GM19025 (cell line): ENCODE measurements at regions not wholly inside any gene's neighbourhood (a gene's known extent, or its start where the extent isn't known, plus 50 kb on each side); places are given as distances from the start of the nearest gene placed in this dataset.
"Not testable (repeated sequence)": the region's sequence is repeated elsewhere in the genome, so short reads cannot be mapped to it uniquely, and the experiment has no call there.

Experiments
- ATAC-seq: cut with Tn5 transposase; IDR thresholded peaks from one replicate; pipeline ENCODE4 v1.9.1; 2021; ENCODE audit warnings: mild to moderate bottlenecking, low read depth, moderate library complexity; ENCODE audit not compliant: unreplicated experiment

DNA sequence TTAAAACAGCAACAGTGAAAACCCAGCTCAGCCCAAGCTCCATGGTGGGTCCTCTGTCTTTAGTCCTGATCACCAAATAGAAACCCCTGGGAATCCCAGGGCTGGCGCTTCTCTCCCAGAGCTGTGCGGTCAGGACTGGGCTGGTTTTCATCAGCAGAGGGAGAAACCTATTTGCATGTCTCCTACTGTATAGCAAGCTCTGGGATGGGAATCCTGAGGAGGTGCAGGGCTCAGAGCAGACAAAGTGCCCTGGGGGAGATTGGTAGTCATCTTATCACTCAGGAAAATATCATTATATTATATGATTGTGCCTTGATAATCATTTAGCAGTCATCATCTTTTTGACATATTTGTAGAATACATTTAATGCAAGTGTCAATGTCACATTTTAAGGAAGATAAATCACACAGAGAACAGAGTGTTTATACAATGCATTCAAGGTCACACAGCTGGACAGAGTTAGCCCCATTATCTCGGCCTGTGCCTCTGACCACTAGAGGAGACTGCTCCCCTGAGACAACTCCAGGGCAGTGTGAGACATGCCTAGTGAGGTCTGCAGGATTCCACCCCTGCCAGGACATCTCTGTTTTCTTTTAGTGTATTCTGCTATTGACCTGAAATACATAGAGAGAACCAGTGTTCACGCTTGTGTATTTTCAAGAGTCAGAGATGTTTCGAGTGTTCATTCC, 818.6 kb downstream of the TMEM121 start:
- not testable (repeated sequence) for ATAC-seq

DNA sequence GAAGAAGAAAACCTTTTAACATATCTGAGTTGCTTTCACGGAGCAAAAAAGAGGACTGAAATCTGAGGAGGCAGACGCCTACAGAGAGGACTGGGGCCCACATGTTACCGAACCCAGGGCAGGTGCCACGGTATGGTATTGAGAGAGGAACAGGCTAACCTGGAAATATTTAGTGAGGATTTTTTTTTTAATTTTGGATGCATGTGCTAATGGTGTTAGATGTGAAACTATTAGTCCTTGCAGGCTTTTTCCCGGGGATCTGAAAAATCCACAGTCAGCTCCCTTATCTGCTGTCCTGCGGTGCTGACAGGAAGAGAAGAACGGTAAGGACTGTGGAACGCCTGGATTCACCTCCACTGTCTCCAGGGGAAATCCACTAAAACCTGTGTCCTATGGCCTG, 819.7 kb downstream of the TMEM121 start:
- ATAC-seq = no peak

DNA sequence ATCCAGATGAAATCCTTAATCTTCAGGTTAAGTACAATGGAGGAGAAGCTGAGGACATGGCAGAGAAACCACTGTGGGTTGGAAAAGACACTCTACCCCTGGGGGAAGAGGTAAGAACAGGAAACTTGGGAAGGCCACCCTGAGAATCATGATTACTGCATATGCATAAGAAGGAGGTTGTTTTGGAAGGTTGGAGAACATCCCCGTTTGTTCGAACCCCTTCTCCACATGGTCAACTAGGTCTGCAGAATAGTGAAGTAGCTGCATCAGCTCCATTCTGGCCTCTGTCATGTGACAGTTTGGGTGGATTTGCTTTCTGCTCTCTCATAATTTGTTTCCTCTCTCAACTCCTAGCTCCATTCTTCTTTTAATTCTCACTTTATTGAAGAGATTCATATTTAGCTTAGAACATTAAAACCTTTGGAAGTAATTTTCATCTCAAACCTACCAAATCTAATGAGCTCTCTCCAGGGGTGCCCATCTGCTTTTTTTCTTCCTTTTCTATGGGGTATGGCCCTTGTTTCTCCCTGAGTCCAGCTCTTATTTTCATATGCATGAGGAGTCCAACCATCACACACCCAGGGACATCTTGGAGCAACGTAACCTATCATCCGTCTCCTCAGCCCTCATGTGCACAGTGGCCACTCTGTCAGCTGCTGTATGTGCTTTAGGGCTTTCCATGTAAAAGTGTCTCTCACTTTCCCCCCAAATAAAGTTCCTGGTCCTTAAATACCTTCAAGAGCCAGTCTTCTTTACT, 820.3 kb downstream of the TMEM121 start:
- no peak for ATAC-seq

DNA sequence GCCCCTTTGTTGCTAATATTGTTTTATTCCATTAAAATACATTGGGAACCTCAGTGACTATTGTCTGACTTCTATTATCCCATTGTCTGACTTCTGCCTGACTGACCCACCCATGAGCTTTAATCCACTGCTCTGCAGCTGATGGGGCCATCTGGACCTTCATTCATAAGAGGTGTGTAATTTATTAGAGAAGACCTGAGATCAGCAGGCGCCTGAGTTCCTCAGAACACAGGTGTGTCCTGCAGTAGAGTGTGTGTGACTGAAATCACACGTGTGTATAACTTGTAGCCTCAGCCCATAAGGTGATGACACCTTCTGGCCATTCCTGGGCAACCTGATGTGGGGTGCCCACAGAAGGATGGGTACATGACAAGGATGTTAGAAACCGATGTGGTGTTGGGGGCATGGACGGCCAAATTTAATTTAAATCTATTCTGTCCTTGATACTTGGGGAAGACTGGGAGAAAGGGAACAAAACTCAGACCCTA, 821.0 kb downstream of the TMEM121 start:
- no peak for ATAC-seq

DNA sequence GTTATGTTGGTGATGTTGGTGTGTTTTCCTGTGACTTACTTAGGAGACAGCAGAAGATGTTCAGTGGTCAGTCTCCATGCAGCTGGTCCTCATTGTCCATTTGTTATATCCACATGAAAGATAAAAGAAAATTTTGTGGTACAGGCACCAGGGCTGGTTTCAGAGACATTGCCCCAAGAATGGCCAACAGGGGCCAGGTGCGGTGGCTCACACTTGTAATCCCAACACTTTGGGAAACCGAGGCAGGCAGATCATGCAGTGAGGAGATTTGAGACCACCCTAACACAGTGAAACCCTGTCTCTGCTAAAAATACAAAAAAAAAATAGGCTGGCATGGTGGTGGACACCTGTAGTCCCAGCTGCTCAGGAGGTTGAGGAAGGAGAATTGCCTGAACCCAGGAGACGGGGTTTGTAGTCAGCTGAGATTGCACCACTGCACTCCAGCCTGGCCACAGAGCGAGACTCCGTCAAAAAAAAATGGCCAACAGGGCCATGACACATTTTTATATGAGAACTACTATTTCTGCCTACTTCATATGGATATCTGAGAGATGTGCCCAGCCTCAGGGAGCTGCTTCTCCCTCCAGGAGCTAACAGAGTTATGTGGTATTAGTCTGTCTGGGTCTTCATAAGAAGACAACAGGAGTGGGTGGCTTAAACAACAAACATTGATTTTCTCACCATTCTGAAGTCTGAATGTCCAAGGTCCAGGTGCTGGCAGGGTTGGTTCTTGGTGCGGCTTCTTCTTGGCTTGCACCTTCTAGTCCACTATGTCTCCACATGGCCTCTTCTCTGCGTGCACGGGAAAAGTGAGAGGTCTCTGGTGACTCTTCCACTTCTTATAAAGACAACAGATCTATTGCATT, 821.7 kb downstream of the TMEM121 start:
- no peak for ATAC-seq

DNA sequence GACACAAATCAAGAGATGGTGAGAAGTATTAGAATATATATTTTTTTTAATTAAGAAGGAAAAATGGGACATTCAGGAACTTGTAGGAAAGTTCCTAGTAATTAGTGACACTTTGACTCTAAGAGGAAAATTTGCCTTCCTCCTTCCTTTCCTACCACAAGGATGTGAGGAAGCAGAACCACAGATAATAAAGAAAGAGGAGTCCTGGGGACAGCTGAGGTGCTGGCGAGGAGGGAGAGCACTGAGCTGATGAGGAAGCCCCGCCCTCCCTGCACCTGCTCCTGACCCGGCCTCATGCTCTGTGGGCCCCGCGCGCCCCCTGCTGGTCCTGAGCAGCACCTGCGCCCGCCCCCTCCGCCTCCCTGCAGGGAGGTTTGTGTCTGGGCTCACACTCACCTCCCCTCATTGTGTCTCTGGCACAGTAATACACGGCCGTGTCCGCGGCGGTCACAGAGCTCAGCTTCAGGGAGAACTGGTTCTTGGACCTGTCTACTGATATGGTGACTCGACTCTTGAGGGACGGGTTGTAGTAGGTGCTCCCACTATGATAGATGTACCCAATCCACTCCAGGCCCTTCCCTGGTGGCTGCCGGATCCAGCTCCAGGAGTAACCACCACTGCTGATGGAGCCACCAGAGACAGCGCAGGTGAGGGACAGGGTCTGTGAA, 822.6 kb downstream of the TMEM121 start:
- ATAC-seq = not testable (repeated sequence)

DNA sequence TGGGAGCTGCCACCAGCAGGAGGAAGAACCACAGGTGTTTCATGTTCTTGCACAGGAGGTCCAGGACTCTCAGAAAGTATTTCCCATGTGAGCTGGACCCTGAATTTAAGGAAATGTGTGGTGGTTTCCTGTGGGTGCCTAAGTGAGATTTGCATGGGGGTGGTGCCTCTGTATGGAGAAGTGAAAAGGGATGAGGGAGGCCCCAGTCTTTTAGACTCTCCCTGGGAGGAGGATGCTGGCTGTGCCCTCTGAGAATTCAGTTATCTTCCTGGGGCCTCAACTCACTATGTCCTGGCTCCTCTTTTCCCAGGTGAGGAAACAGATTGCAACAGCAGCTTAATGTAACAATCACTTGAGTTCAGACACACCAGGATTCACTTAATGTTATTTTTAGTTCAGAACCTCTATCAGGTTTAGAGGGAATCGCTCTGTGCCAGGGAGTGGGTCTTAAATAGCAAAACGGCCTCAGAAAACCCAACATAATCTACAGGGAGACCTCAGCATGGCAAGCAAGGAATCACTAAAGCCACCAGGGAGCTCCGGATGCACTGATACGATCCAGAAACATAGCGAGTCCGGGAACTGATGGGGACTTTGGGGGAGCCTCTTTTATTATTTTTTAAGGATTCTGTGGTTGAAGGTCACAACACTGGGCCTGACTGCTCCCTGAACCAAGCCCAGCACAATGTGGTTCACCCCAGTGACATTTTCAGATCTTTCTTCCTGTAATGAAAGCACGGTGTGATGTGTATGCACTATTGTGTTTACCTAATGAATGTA, 823.5 kb downstream of the TMEM121 start:
- ATAC-seq = not testable (repeated sequence)

DNA sequence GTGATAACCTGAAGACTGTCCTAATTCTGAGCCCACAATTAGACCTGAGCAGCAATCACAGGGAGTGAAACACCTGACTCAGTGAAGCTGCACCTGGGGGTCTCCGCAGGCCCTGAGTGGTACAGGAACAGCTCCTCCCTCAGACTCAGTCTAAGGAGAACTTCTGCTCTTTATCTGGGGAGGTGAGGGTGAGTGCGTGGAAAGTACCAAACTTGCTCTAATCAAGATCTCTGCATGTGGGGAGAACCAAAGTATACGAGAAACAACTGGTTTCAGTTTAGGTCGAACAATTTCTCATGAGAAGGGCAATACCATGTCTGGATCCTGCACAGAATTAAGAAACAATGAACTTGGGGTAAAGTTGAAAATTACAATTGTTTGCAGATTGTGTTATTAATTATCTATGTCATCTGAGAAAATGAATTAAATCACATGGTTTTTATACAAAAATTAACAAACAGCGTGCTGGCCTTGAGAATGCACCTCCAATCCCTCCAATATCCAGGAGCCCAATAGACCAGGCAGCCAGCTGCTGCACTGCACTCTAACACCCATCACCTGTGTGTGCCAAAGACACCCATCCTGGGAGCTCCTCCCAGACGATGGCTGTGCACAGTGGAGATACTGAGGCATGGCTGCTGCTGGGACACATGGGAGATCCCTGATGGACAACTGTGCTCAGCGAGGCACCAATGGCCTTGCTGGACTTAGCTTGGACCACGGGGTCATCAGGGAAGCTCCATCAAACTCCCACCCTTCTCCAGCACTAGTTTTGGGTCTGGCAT, 828.8 kb downstream of the TMEM121 start:
- ATAC-seq = not testable (repeated sequence)

DNA sequence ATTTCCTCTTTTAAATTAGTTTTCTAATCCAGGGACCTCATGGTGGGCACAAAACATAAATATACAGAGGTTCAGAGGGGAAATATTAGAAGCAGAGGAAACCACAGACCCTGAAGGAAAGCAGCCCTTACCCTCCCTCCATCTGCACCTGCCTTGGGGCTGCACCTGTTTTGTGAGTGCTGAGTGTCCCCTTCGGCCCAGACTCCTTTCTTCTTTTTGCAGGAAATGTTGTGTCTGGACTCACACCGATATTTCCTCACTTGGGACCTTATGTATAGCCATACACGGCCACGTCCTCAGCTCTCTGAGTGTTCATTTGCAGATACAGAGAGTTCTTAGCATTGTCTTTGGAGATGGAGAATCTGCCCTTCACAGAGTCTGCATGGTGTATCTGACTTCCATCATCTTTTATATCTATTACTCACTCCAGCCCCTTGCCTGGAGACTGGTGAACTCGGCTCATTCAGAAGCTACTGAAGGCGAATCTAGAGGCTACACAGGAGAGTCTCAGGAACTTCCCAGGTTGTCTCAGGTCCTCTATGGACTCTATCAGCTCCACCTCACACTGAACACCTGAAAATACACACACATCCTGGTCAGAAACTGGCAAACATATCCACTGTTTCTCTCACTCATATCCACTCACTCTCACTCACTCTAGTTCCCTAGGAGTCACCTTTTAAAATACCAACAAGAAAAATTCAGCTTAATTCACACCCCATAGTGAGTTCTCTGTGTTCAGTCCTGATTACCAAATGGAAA, 829.7 kb downstream of the TMEM121 start:
- not testable (repeated sequence) for ATAC-seq

DNA sequence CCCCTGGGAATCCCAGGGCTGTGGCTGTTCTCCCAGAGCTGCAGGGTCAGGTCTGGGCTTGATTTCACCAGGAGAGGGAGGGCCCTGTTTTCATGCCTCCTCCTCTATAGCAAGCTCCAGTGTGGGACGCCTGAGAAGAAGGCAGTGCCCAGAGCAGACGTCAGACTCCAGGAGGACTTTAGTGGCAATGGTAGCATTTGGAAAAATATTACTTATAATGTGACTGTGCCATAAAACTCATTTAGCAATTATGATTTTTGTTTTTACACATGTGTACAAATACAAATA, 830.2 kb downstream of the TMEM121 start:
- not testable (repeated sequence) for ATAC-seq

DNA sequence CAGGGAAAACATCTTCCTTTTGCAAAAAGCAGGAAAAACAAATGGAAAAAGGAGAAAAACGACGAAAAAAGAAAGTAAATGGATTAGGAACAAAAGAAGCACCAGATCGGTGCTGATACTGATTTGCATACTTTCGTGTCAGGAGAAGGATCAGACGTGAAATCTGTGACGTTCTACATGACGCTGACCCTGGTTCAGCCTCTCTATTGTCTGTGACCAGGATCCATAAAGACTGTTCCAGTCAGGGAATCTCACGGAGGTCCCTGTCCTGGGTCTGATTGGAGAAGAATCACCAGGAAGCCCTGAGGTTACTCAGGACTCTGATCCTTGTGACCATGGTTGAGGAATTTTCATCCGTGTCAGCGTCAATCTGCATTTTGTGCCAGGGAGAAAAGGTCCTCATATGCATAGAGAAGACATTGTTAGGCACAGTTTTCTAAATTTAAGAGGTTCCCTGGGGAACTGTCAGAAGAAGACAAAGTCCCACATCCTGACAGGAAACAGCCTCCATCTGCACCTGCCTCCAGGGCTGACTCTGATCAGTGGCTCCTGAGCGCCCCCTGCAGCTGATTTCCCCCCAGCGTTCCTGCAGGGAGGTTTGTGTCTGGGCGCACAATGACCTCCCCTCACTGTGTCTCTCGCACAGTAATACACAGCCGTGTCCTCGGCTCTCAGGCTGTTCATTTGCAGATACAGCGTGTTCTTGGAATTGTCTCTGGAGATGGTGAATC, 832.9 kb downstream of the TMEM121 start:
- ATAC-seq = not testable (repeated sequence)

DNA sequence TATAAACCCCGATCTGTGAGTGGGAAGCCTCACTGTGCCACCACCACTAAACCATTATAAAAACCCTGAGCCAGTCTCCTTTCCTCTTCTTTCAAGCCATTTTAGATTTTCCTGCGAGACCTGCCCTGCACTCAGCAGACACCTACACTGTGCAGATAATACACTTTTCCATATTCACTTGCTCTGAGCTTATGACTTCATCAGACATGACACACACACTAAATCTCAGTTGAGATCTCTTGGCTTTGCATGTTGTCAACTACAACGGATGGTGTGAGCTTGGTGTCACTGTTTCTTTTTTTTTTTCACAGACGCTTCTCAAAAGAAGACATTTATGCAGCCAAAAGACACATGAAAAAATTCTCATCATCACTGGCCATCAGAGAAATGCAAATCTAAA, 839.0 kb downstream of the TMEM121 start:
- ATAC-seq = not testable (repeated sequence)

DNA sequence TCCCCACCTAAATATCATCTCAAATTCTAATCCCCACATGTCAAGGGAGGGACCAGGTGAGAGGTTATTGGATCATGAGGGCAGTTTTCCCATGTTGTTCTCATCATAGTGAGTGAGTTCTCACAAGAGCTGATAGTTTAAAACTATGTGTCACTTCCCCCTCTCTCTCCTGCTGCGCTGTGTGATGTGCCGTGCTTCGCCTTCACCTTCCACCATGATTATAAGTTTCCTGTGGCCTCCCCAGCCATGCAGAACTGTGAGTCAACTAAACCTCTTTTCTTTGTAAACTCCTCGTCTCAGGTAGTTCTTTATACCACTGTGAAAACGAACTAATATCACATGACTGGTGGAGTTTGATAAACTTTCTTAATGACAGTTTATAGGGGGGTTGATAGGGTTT, 839.5 kb downstream of the TMEM121 start:
- not testable (repeated sequence) for ATAC-seq

DNA sequence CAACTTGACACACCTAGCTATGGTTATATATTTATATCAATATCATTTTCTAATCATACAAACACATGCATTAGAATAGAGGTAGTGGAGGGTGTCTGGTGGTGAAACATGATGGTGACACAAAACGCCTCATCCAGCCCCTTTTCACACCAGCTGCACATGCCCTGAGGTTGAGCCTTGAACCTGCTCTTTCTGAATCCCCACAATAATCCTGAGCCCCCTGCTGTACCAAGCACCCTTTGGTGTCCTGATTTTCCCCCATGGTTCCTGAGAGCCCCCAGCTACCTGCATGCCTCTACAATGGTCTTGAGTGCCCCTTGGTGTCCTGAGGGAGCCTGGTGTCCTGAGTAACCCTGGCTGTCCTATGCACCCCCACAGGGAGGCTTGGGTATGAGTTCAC, 840.6 kb downstream of the TMEM121 start:
- ATAC-seq = not testable (repeated sequence)

DNA sequence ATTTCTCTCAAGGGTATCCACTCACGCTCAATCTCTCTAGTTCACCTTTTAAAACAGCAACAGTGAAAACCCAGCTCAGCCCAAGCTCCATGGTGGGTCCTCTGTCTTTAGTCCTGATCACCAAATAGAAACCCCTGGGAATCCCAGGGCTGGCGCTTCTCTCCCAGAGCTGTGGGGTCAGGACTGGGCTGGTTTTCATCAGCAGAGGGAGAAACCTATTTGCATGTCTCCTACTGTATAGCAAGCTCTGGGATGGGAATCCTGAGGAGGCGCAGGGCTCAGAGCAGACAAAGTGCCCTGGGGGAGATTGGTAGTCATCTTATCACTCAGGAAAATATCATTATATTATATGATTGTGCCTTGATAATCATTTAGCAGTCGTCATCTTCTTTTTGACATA, 843.1 kb downstream of the TMEM121 start:
- not testable (repeated sequence) for ATAC-seq

DNA sequence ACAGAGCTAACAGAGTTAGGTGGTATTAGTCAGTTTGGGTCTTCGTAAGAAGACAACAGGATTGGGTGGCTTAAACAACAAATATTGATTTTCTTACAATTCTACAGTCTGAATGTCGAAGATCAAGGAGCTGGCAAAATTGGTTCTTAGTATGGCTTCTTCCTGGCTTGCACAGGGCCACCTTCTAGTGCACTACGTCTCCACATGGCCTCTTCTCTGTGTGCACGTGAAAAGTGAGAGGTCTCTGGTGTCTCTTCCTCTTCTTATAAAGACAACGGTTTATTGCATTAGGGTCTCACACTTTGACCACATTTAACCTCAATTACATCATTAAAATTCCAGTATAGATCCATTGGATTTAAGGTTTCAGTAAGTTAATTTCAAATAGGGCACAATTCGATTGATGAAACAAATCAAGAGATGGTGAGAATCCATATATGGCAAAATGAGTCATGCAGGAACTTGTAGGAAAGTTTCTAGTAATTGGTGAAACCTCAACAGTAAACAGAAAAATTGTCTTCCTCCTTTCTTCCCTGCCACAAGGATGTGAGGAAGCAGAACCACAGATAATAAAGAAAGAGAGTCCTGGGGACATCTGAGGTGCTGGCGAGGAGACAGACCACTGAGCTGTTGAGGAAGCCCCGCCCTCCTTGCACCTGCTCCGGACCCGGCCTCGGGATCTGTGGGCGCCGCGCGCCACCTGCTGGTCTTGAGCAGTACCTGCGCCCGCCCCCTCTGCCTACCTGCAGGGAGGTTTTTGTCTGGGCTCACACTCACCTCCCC, 846.7 kb downstream of the TMEM121 start:
- peak; percentile 55 for ATAC-seq

DNA sequence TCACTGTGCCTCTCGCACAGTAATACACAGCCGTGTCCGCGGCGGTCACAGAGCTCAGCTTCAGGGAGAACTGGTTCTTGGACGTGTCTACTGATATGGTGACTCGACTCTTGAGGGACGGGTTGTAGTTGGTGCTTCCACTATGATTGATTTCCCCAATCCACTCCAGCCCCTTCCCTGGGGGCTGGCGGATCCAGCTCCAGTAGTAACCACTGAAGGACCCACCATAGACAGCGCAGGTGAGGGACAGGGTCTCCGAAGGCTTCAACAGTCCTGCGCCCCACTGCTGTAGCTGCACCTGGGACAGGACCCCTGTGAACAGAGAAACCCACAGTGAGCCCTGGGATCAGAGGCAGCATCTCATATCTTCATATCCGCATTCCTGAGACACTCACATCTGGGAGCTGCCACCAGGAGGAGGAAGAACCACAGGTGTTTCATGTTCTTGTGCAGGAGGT, 847.3 kb downstream of the TMEM121 start:
- not testable (repeated sequence) for ATAC-seq
